Cerebellar cortex (tissue), 1 donor: ENCODE measurements at regions not wholly inside any gene's neighbourhood (a gene's known extent, or its start where the extent isn't known, plus 50 kb on each side); places are given as distances from the start of the nearest gene placed in this dataset.
"Not testable (repeated sequence)": the region's sequence is repeated elsewhere in the genome, so short reads cannot be mapped to it uniquely, and the experiment has no call there.

ENCODE experiments used
- DNase-seq: peaks from one replicate; pipeline ENCODE4 v3.0.0-alpha.2; 2015; ENCODE audit warnings: low spot score

DNA sequence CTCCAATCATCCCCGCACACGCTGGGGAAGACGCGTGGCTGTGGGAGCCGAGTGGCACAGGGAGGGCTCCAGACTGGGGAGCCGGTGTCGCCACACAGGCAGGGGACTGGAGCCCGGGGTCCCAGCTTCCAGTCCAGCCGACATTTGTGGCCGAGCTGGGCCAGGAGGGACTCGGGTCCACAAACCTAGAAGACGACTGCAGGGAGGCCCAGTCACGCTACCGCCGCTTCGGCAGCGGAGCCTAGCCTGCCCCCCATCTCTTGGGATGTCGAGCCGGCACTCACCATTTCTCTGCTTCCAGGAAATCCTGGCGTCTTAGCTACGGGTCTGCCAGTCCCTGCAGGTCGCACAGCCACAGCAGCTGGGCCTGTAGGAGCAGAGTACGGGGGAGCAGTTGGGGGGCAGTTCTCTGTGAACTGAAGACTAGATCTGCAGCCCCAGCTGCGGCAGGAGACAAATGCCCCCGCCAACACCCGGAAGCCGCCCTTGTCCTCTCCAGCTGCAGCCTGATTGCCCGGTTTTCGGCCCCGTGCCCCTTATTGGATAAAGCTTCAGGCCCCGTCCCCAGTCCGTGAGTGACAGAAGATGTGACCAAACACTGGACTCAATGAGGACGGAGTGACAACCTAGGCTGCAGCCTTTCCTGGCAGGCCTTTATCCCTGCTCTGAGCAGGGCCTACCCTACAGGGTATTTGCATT is 270.7 kb downstream of the ZNF33B start:
- DNase-seq = peak; percentile 97

DNA sequence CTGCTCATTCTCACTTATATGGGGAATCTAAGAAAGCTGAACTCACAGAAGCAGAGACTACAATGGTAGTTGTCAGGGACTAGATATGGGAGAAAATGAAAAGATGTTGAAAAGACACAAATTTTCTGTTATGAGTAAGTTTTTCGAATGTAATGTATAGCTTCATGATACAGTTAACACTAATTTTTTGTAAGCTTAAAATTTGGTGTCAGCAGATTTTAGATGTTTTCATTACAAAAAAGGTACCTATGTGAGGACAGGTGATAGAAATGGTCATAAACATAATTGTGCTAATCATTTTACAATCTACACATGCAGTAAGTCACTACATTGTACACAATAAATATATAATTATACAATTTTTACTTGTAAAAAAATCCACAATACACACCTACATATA is 286.6 kb downstream of the ZNF33B start:
- no peak for DNase-seq

DNA sequence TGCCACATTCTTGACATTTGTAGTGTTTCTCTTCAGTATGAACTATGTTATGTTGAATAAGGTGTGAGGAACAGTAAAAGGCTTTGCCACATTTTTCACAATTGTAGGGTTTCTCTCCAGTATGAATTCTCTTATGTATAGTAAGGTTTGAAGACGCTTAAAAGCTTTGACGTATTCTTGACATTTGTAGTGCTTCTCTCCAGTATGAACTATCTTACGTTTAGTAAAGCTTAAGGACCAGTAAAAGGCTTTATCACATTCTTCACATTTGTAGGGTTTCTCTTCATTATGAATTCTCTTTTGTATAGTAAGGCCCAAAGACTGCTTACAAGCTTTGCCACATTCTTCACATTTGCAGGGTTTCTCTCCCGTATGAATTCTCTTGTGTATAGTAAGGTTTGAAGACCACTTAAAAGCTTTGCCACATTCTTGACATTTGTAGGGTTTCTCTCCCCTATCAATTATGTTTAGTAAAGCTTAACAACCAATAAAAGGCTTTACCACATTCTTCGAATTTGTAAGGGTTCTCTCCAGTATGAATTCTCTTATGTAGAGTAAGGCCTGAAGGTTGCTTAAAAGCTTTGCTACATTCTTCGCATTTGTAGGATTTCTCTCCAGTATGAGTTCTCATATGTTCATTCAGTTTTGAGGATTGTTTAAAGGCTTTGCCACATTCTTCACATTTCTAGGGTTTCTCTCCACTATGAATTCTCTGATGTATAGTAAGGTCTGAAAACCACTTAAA is 301.6 kb downstream of the ZNF33B start:
- DNase-seq = not testable (repeated sequence)

DNA sequence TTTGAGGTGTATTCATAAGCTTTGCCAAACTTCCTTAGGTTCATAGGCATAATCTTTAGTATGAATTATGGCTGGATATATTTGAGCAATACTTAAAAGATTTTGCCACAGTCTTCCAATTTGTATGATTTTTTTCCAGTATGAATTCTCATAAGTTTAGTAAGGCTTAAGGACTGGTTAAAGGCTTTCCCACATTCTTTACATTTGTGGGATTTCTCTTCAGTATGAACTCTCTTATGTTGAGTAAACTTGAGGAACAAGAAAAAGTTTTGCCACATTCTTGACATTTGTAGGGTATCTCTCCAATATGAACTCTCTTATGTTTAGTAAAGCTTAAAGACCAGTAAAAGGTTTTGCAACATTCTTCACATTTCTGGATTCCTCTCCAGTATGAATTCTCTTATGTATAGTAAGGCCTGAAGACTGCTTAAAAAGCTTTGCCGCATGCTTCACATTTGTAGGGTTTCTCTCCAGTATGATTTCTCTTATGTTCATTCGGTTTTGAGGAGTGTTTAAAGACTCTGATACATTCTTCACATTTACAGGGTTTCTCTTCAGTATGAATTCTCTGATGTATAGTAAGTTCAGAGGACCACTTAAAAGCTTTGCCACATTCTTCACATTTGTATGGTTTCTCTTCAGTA is 302.6 kb downstream of the ZNF33B start:
- DNase-seq = not testable (repeated sequence)

DNA sequence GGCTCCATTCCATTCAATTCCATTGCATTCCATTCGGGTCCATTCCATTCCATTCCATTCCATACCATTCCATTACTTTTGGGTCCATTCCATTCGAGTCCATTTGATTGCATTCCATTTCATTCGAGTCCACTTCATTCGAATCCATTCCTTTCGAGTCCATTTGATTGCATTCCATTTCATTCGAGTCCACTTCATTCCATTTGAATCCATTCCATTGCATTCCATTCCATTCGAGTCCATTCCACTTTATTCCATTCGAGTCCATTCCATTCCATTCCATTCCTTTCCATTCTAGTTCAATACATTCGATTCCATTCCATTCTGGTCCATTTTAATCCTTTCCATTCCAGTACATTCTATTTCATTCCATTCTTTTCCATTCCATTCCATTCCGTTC is 334.0 kb downstream of the ZNF33B start:
- no peak for DNase-seq

DNA sequence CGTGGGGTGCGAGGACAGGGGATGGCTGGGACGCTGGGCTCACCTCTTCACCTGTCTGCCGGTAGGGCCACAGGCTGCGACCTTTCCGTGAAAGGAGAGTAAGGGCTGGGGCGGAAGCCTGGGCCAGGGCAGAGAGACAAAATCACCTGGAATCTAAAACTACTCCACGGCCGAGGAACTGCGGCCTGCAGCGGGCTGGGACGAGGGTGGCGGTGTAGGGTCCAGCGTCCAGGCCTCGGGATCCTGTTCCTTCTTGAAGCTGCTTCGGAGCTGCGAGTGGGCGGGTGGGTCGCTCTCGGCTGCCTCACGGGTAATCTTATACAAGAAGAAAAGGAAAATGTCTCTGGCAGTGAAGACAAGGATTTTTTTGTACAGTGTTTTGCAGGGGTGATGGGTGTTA is 356.5 kb downstream of the ZNF33B start:
- not testable (repeated sequence) for DNase-seq

DNA sequence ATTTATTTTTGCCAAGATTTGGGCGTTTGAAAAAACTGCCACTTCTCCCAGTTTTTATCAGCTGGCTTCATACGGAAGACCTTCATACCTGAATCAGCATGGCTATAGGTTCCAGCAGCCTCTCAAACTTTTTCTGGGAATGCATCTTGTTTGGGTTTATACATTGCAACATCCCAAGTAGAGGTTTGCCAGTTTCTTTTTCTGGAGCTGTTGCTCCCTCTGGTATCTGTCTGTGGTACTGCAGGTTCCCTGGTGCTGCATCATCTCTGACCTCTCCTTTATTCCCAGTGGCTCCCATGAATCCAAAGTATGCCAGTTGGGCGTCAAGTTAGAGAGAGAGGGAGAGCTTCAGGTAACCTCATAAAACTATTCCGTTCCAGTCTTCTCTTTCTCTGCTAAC is 368.6 kb downstream of the ZNF33B start:
- DNase-seq = not testable (repeated sequence)

DNA sequence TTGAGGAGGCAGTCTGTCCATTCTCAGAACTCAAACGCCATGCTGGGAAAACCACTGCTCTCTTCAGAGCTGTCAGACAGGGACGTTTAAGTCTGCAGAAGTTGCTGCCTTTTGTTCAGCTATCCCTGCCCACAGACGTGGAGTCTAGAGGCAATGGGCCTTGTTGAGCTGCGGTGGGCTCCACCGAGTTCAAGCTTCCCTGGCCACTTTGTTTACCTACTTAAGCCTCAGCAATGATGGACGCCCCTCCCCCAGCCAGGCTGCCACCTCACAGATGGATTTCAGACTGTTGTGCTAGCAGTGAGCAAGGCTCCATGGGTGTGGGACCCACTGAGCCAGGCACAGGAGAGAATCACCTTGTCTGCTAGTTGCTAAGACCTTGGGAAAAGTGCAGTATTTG is 375.1 kb downstream of the ZNF33B start:
- not testable (repeated sequence) for DNase-seq

DNA sequence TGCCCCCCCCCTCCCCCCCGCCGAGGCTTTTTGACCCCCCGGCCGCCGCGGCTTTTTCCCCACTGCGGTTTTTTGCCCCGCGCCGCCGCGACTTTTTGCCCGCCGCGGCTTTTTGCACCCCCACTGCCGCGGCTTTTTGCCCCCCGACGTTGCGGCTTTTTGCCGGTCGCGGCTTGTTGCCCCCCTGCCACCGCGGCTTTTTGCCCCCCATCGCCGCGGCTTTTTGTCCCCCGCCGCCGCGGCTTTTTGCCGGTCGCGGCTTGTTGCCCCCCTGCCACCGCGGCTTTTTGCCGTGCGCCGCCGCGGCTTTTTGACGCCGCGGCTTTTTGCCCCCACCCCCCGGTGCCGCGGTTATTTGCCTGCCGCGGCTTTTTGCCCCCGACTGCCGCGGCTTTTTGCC is 395.4 kb downstream of the ZNF33B start:
- DNase-seq = not testable (repeated sequence)

DNA sequence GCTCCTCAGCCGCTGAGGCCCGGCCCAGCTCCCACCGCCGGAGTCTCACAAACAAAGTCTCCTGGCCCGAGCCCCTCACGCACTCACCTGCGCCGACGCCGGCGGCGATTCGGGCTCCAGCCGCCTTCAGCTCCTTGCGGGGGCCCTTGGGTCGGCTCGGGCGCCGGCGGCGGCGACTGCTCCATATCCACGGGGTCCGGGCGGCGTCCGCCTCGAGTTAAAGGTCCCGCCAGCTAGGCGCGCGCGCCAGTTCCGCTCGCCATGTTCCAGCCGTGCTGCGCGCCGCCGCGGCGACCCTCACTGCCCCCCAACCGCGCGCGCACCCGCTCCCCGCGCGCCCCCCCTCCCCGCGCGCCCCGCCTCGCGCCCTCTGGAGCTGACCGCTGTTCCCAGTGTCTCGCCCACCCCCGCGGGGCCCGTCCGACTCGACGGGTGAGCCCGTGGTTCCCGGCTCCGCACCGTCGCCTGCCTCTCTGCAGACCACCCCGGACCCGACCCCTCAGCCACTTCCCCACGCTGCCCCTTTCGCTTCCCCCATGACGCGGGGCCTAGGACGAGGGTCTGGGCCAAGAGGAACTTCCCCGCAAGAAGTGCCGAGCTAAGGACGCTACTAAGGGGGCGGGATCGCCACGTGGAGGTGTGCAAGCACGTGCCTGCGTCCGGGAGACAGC is 396.1 kb downstream of the ZNF33B start:
- no peak for DNase-seq

DNA sequence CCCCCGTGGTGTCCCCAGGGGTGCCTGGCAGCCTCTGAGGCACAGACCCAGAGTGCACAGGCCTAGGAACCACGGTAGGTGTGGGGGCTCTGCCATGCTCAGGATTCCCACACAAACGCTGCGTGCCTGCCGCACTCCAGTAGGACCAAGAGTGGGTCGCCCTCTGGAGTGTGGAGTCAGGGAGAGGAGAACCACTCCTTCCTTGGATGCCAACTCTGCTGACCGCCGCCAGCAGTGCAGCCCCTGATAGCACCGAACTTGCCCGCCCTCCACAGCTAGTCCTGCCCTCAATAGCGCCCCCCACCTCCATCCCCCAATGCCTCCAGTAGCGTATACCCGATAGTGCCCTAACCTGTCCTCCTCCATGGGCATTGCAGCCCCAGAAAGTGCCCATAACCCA is 402.0 kb downstream of the ZNF33B start:
- DNase-seq = not testable (repeated sequence)

DNA sequence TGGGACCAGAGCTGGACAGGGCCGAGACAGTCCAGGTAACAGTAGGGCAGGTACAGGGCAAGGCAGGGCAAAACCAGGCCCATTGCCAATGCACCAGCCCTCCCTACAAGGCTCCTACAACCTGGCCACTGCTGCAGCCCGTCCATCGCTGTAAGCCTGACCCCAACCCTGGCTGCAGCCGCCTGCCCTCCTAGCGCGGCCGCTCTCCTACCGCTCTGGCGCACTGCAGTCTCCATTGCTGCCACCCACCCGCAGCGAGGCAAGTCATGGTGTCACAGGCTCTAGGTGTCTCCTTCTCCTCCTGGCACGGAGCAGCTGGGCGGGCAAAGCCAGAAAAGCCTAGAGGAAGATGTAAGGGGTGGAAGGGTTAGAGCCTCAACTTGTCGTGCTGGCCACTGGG is 402.6 kb downstream of the ZNF33B start:
- not testable (repeated sequence) for DNase-seq

DNA sequence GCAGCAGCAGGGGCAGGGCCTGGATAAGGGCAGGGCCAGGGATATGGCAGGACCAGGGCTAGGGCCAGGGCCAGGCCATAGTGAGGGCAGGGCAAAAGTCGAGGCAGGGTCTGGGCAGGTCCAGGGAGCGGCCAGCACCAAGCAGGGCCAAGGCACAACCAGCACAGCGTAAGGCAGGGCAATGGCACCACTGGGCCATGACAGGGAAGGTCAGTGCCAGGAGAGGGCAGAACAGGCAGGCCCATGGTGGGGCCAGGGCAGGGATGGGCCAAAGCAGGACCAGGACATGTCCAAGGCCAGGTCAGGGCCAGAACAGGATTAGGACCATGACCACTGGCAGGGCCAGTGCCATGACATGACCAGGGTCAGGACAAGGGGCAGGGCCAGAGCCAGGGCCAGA is 403.1 kb downstream of the ZNF33B start:
- DNase-seq = not testable (repeated sequence)

DNA sequence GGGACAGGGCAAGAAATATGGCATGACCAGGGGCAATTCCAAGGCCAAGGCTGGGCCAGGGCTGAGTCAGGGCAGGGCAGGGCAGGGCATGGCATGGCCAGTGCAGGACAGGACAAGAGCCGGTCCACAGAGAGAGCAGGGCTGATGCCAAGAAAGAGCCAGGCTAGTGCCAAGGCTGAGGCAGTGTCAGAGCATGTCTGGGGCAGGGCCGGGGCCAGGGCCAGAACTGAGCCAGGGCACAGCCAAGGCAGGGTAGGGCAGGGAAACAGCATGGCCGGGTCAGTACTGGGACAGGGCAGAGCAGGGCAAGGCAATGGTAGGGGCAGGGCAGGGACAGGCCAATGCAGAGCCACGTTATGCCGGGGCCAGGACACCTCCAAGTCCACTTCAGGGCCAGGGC is 403.9 kb downstream of the ZNF33B start:
- not testable (repeated sequence) for DNase-seq

DNA sequence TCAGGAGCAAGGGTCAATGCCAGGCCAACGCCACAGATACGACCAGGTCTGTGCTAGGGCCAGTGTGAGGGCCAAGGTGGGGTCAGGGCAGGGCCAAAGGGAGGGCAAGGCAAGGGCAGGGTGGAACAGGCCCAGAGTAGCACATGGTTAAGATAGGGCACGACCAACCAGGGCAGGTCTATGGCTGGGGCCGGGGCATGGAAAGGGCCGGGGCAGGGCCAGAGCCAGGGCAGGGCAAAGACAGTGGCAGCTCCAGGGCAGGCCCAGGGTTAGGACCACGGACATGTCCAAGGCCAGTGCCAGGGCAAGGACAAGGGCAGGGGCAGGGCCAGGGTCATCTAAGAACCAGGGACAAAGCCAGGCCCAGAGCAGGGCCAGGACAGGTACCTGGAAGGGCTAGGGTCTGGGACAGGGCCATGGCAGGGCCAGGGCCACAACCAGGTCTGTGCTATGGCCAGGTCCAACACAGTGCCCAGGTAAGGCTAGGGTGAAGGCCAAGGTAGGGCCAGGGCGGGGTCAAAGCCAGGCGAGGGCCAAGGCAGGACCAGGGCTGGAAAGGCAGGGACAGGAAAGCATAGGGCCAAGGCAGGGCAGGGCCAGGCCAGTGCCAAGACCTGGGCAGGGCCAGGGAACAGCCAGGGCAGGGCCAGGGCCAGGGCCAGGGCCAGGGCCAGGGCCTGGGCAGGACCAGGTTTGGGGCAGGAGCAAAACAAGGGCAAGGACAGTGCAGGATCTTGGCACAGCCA is 404.7 kb downstream of the ZNF33B start:
- DNase-seq = not testable (repeated sequence)

DNA sequence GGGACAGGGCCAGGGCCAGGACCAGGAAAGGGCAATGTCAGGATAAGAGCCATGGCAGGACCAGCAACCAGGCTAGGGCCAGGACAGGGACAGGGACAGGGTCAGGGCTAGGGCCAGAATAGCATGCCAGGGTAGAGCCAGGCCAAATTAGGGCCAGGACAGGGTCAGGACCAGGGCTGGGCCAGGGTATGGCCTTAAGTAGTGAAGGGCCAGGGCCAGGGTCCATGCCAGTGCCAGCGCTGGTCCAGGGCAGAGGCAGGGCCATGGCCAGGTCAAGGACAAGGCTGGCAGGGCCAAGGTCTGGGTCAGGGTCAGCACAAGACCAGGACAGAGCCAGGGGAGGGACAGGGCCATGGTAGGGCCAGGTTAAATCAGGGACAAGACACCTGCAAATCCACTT is 405.4 kb downstream of the ZNF33B start:
- DNase-seq = not testable (repeated sequence)

DNA sequence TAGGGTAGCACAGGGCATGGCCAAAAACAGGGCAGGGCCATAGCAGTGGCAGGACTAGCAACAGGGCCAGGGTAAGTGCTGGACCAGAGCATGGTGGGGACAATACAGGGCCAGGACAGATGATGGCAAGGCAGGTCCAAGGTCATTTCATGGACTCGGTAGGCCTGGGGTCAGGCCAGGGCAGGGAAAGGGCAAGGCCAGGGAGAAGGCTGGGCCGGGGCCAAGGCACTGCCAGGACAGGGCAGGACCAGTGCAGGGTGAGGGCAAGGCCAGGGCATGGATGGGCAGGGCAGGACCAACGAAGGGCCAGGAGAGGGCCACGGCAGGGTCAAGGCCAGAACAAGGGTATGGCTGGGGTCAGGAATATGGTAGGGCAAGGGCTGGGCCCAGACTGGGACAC is 407.6 kb downstream of the ZNF33B start:
- DNase-seq = not testable (repeated sequence)

DNA sequence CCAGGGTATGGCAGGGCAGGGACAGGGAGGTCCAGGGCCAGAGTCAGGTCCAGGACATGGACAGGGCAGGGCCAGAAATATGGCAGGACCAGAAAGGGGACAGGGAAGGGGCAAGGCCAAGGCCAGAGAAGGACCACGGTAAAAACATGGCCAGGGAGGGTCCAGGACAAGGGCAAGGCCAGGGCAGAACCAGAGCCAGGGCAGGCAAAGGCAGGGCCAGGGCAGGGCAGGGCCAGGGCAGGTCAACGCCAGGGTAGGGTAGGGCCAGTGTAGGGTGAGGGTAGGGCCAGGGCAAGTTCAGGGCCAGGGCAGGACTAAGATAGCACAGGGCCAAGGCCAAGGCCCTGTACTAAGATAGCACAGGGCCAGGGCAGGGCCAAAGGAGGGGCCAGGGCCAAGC is 408.3 kb downstream of the ZNF33B start:
- DNase-seq = not testable (repeated sequence)

DNA sequence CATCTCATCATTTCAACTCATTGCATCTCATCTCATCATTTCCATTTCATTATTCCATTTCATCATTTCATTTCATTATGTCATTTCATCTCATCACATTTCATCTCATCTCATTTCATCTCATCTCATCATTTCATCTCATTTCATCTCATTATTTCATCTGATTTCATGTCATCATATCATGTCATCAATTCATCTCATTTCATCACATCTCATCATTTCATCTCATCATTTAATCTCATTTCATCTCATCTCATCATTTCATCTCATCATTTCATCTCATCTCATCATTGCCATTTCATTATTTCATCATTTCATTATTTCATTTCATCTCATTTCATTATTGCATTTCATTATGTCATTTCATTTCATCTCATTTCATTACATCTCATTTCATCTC is 410.5 kb downstream of the ZNF33B start:
- not testable (repeated sequence) for DNase-seq

DNA sequence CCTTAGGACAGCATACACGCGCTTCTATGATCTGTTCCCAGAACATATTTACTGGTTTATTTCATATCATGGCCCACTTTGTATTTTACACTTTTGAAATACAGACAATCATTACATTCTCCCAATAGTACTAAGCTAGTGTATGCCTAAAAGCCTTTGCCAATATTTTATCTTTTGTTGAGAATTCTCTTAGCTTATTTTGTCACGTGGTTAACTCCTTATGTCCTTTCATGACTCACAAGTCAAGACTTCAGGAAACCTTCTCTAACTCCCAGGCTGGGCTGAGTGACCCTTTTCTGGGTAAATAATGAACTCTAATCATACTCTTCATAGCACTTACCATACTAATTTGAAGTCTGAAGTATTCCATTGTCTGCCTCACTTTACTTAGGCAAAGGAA is 444.8 kb downstream of the ZNF33B start:
- DNase-seq = not testable (repeated sequence)

DNA sequence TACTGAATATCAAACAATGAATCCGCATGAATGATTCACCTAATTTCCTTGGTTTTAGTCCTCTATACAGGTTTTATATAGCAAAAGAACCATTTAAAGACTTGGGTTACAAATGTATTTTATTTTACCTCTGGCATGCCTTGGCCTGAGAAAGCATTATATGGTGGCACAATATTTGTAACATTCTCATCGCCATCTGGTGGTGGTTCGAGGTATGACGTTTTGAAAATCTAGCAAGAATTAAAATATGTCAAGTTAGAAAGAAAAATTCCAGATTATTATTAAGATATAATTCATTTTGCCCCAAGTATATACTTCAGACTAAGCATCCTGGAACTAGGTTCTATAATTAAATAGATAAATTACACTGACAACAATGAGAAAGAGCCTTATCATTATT is 445.9 kb downstream of the ZNF33B start:
- DNase-seq = not testable (repeated sequence)
